CD4-positive, alpha-beta T cell treated with Interferon gamma for 1 hour (primary cell): ENCODE measurements at regions not wholly inside any gene's neighbourhood (a gene's known extent, or its start where the extent isn't known, plus 50 kb on each side); places are given as distances from the start of the nearest gene placed in this dataset.
A peak's percentile ranks its signal among the peaks of the same experiment; 100 is the strongest.
"Not testable (repeated sequence)": the region's sequence is repeated elsewhere in the genome, so short reads cannot be mapped to it uniquely, and the experiment has no call there.

Source experiments
- DNase-seq: peaks from one replicate; pipeline ENCODE4 v3.0.0-alpha.2; 2020

- DNase-seq = no peak
Measured at GRCh38 chrX:4668802-4669536, 955.5 kb upstream of the PRKX start.

- no peak for DNase-seq
Measured at GRCh38 chrX:4663085-4663484, 949.6 kb upstream of the PRKX start.

- DNase-seq = no peak
Measured at GRCh38 chrX:4661771-4662170, 948.3 kb upstream of the PRKX start.

GRCh38 chrX:4656419-4656818, 943.0 kb upstream of the PRKX start:
- DNase-seq = no peak

GRCh38 chrX:4655743-4656142, 942.3 kb upstream of the PRKX start:
- no peak for DNase-seq

- DNase-seq = no peak
Measured at GRCh38 chrX:4642114-4642513, 928.7 kb upstream of the PRKX start.

- no peak for DNase-seq
Measured at GRCh38 chrX:4638036-4638435, 924.6 kb upstream of the PRKX start.

- DNase-seq = no peak
Measured at GRCh38 chrX:4627414-4627813, 914.0 kb upstream of the PRKX start.

- DNase-seq = no peak
Measured at GRCh38 chrX:4622486-4623167, 909.2 kb upstream of the PRKX start.

- DNase-seq = not testable (repeated sequence)
Measured at GRCh38 chrX:4613651-4614050, 900.2 kb upstream of the PRKX start.

- DNase-seq = no peak
Measured at GRCh38 chrX:4588893-4589292, 875.4 kb upstream of the PRKX start.

- DNase-seq = no peak
Measured at GRCh38 chrX:4588466-4588865, 875.0 kb upstream of the PRKX start.

GRCh38 chrX:4588056-4588455, 874.6 kb upstream of the PRKX start:
- DNase-seq = no peak

GRCh38 chrX:4579999-4580398, 866.5 kb upstream of the PRKX start:
- DNase-seq = no peak

GRCh38 chrX:4579480-4579879, 866.0 kb upstream of the PRKX start:
- DNase-seq = no peak

- DNase-seq = no peak
Measured at GRCh38 chrX:4572691-4573090, 859.2 kb upstream of the PRKX start.

- DNase-seq = no peak
Measured at GRCh38 chrX:4570151-4570550, 856.7 kb upstream of the PRKX start.

GRCh38 chrX:4560192-4560591, 846.7 kb upstream of the PRKX start:
- no peak for DNase-seq

GRCh38 chrX:4550018-4550417, 836.6 kb upstream of the PRKX start:
- no peak for DNase-seq

- DNase-seq = peak; percentile 17
Measured at GRCh38 chrX:4547213-4547836, 833.9 kb upstream of the PRKX start.

GRCh38 chrX:4546178-4546577, 832.7 kb upstream of the PRKX start:
- not testable (repeated sequence) for DNase-seq

- no peak for DNase-seq
Measured at GRCh38 chrX:4528247-4528646, 814.8 kb upstream of the PRKX start.

GRCh38 chrX:4485912-4486311, 772.5 kb upstream of the PRKX start:
- DNase-seq = no peak

- DNase-seq = no peak
Measured at GRCh38 chrX:4484266-4484665, 770.8 kb upstream of the PRKX start.
